ENCODE measurements at regions not wholly inside any gene's neighbourhood (a gene's known extent, or its start where the extent isn't known, plus 50 kb on each side); places are given as distances from the start of the nearest gene placed in this dataset.

- TF ChIP-seq OVOL2 (CRISPR knock-in tag; IDR thresholded peaks at IDR 0.05; ENCODE audit: borderline replicate concordance) (no peak), NR2C2 (CRISPR knock-in tag; IDR thresholded peaks at IDR 0.05) (no peak), SMAD4 (CRISPR knock-in tag; IDR thresholded peaks at IDR 0.05) (no peak), JAZF1 (CRISPR knock-in tag; IDR thresholded peaks at IDR 0.05) (no peak), MLX (CRISPR knock-in tag; IDR thresholded peaks at IDR 0.05) (no peak), ZNF232 (CRISPR knock-in tag; IDR thresholded peaks at IDR 0.05) (no peak), EMX1 (CRISPR knock-in tag; IDR thresholded peaks at IDR 0.05) (no peak), PRDM15 (CRISPR knock-in tag; IDR thresholded peaks at IDR 0.05) (no peak), NFATC4 (CRISPR knock-in tag; IDR thresholded peaks at IDR 0.05) (no peak), RELA (CRISPR knock-in tag; IDR thresholded peaks at IDR 0.05; ENCODE audit: borderline replicate concordance) (no peak)
- TF ChIP-seq, protein P1, sequence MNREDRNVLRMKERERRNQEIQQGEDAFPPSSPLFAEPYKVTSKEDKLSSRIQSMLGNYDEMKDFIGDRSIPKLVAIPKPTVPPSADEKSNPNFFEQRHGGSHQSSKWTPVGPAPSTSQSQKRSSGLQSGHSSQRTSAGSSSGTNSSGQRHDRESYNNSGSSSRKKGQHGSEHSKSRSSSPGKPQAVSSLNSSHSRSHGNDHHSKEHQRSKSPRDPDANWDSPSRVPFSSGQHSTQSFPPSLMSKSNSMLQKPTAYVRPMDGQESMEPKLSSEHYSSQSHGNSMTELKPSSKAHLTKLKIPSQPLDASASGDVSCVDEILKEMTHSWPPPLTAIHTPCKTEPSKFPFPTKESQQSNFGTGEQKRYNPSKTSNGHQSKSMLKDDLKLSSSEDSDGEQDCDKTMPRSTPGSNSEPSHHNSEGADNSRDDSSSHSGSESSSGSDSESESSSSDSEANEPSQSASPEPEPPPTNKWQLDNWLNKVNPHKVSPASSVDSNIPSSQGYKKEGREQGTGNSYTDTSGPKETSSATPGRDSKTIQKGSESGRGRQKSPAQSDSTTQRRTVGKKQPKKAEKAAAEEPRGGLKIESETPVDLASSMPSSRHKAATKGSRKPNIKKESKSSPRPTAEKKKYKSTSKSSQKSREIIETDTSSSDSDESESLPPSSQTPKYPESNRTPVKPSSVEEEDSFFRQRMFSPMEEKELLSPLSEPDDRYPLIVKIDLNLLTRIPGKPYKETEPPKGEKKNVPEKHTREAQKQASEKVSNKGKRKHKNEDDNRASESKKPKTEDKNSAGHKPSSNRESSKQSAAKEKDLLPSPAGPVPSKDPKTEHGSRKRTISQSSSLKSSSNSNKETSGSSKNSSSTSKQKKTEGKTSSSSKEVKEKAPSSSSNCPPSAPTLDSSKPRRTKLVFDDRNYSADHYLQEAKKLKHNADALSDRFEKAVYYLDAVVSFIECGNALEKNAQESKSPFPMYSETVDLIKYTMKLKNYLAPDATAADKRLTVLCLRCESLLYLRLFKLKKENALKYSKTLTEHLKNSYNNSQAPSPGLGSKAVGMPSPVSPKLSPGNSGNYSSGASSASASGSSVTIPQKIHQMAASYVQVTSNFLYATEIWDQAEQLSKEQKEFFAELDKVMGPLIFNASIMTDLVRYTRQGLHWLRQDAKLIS (CRISPR knock-in tag; IDR thresholded peaks at IDR 0.05; ENCODE audit: borderline replicate concordance) = no peak
These were observed 51.1 kb upstream of the SPATA12 start (continued) for GRCh38 chr3:57009367-57009766.

- DNase-seq (ENCODE audit: low spot score) = no peak
- Mint-ChIP-seq H3K9me3 (peaks cover 6% of the 10 kb centered on the region), H3K27me3 (ENCODE audit: low read depth) (no peaks in the 10 kb centered on the region), H3K36me3 (peaks cover 12% of the 10 kb centered on the region), H3K4me3 (no peak overlapping the region), H3K4me1 (peaks cover 25% of the 10 kb centered on the region), H3K27ac (peak overlapping the region; percentile 1; the same call in 1 of the 2 replicates)
- ChIA-PET POLR2A (no interaction called here), CTCF (interaction anchor here (1.1 to 3.8 kb wide), 4 partner anchors 12 to 206 kb away, joined by 3 to 14 read pairs (median 5); partner anchors contain the start of gene ARHGEF3)
- ATAC-seq = peak; percentile 59
- no peak for TF ChIP-seq ZNF423 (CRISPR knock-in tag; IDR thresholded peaks at IDR 0.05)
- TF ChIP-seq, protein P2, sequence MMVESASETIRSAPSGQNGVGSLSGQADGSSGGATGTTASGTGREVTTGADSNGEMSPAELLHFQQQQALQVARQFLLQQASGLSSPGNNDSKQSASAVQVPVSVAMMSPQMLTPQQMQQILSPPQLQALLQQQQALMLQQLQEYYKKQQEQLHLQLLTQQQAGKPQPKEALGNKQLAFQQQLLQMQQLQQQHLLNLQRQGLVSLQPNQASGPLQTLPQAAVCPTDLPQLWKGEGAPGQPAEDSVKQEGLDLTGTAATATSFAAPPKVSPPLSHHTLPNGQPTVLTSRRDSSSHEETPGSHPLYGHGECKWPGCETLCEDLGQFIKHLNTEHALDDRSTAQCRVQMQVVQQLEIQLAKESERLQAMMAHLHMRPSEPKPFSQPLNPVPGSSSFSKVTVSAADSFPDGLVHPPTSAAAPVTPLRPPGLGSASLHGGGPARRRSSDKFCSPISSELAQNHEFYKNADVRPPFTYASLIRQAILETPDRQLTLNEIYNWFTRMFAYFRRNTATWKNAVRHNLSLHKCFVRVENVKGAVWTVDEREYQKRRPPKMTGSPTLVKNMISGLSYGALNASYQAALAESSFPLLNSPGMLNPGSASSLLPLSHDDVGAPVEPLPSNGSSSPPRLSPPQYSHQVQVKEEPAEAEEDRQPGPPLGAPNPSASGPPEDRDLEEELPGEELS (CRISPR knock-in tag; IDR thresholded peaks at IDR 0.05) = no peak
These were observed 52.7 kb upstream of the SPATA12 start for GRCh38 chr3:57007521-57008460.
